Dermis blood vessel endothelial cell (primary cell): ENCODE measurements at regions not wholly inside any gene's neighbourhood (a gene's known extent, or its start where the extent isn't known, plus 50 kb on each side); places are given as distances from the start of the nearest gene placed in this dataset.
A peak's percentile ranks its signal among the peaks of the same experiment; 100 is the strongest.

Experiments
- DNase-seq: peaks from one replicate; pipeline ENCODE4 v3.0.0; 2010

DNA sequence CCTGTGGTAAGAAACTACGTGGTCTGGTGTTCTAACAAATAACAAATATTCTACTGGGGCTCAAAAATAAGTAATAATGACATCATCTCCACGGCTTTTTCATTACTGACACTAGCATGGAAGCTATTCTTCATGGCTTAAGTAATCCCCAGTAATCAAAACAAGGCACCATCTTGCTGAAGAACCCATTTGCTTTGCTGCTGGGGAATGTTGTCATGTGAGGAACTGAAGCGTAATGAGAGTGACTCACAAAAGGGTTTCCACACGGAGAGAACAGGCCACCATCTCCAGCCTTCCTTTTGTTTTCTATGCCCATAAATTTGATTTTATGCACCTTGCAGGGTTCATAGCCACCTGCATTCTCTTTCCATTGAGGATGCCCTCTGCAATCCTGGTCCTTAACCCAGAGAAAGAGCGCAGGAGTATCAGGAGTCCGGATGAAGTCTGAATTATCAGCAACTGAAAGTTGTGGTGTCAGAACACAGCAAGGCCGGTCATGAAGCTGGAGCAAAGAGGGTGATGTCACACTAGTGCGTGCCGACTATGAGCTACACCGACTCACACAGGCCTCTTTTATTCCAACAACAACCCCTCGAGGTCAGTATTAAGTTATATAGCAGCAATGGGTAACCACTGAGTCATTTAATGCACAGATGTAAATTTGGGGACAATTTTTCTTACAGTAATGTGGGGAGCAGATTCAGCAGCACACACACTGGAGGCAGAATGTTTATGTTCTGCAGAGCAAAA is 173.7 kb upstream of the SSTR4 start:
- peak; percentile 78 for DNase-seq

DNA sequence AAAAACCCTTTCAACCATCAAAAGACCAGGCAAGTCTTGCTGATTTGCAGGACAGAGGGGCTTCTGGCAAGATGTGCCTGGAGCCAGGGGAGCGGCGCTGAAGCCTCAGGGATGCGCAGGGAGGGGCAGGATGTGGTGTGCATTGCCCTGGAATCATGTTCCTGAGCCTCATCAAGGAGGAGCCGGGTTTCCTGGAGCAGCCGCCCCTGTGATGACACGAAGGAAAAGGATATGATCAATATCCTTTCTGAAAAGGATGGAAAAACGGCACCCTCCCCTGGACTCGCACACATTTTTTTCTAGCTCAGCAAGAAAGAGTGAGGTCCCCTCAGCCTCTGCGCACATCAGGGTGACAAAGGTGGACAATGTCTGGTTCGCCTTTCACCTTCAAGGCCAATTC is 173.1 kb upstream of the SSTR4 start:
- DNase-seq: peak; percentile 85

- peak; percentile 64 for DNase-seq
These were observed 172.4 kb upstream of the SSTR4 start for GRCh38 chr20:22862671-22863230.

GRCh38 chr20:22863826-22864225 is 171.3 kb upstream of the SSTR4 start:
- no peak for DNase-seq

DNA sequence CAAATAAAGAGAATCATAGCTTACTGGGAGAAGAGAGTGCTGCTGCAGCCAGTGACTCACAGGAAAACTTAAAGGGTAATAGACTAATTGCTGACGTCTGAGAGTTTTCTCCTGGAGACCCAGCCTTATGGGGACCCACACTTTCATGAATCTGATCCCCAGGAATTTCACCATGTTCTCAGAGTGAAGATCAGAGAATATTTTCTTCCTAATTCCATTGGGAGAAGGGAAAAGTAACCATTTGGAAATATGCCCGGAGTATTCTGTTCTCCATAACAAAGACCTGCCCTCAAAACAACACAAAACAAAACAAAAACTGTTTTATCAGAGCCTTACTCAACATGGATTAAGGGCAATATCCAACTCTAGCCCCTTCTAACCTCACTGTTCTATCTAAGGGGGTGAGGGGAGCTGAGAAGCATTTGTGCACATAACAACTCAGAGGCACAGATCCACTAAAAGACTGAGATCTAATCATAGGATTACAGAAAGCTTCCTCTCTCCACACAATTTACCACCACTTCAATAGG is 168.2 kb upstream of the SSTR4 start:
- DNase-seq: peak; percentile 66

GRCh38 chr20:22878166-22878565 is 156.9 kb upstream of the SSTR4 start:
- DNase-seq: no peak

DNA sequence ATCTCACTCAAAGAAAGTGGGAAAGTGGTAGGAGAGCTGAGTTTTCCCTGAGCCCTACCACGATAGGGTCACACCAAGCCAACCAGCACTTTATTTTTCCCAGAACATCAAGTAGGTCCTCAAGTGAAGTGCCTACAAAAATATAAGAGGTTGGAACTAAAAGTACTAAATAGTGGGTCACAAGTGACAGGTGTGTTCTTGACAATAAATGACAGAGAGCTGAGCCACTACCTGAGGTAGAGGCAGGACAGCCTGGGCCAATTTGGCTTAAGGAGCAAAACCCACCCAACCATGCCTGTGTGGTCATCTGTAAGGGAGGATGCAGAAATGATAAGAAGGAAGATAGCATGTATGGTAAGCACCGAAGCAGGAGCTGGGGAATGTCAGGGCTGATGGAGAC is 154.8 kb upstream of the SSTR4 start:
- DNase-seq: no peak

- DNase-seq: no peak
These were observed 147.3 kb upstream of the SSTR4 start for GRCh38 chr20:22887796-22888195.

GRCh38 chr20:22890594-22891300 is 144.4 kb upstream of the SSTR4 start:
- DNase-seq: no peak

DNA sequence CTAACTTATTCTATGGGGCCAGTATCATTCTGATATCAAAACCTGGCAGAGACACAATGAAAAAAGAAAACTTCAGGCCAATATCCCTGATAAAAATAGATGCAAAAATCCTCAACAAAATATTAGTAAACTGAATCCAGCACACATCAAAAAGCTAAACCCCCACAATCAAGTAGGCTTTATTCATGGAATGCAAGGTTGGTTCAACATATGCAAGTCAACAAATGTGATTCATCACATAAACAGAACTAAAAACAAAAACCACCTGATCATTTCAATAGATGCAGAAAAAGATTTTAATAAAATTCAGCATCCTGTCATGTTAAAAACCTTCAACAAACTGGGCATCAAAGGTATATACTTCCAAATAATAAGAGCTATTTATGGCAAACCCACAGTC is 133.9 kb upstream of the SSTR4 start:
- no peak for DNase-seq

DNA sequence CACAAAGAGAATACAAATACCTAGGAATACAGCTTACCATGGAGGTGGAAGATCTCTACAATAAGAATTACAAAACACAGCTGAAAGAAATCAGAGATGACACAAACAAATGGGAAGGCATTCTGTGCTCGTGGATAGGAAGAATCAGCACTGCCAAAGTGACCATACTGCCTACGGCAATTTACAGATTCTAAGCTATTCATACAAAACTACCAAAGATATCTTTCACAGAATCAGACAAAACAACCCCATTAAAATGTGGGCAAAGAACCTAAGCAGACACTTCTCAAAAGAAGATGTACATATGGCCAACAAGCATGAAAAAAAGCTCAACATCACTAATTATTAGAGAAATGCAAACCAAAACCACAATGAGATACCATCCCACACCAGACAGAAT is 133.2 kb upstream of the SSTR4 start:
- DNase-seq: no peak

- DNase-seq: no peak
These were observed 130.7 kb upstream of the SSTR4 start for GRCh38 chr20:22904386-22904785.

DNA sequence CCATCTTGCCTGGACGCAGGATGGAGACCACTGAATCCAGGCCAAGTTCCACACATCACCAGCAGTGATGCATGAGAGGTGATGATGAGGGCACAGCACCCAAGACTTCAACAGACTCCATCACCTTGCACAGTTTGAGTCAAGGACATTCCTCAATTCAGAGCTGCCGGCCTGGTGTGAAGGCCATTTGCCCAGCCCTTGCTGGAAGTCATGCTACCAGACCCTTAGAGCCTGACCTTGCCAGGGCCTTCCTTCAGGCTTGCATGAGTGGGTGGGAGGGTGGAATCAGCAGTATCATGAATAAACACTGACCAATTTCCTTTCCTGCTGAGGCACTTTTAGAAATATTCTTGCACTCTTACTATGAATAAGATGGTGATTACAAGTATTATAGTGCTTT is 130.2 kb upstream of the SSTR4 start:
- no peak for DNase-seq

GRCh38 chr20:22905658-22906057 is 129.5 kb upstream of the SSTR4 start:
- no peak for DNase-seq

DNA sequence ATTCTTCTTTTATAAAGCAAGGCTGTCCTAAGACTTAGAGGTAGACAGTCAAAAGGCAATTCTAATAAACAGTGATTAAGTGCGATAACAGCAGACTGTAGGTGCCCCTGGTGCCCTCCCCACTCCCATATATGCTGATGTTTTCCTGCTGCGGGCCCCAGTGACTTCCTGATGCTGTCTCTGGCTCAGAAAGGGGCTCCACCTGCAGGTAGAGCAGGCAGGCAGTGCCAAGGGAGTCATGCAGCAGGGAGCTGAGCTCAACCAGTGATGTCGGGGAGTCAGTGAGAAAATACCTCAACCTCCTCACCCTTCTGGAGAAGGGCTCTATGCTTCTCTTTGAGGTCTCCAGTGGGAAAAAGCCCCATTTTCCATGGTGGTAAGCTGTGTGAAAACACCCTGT is 126.7 kb upstream of the SSTR4 start:
- peak; percentile 6 for DNase-seq

- no peak for DNase-seq
These were observed 126.2 kb upstream of the SSTR4 start for GRCh38 chr20:22908944-22909343.

GRCh38 chr20:22909436-22909835 is 125.7 kb upstream of the SSTR4 start:
- DNase-seq: no peak

- DNase-seq: no peak
These were observed 124.7 kb upstream of the SSTR4 start for GRCh38 chr20:22910287-22910852.

DNA sequence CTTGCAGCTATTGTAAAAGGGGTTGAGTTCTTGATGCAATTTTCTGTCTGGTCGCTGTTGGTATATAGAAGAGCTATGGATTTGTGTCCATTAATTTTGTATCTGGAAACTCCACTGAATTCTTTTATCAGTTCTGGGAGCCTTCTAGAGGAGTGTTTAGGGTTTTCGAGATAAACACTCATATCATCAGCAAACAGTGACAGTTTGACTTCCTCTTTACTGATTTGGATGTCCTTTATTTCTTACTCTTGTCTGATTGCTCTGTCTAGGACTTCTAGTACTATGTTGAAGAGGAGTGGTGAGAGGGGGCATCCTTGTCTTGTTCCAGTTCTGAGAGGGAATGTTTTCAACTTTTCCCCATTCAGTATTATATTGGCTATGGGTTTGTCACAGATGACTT is 120.8 kb upstream of the SSTR4 start:
- DNase-seq: no peak

- no peak for DNase-seq
These were observed 119.6 kb upstream of the SSTR4 start for GRCh38 chr20:22915512-22915911.

GRCh38 chr20:22916021-22916842 is 118.9 kb upstream of the SSTR4 start:
- DNase-seq: no peak

DNA sequence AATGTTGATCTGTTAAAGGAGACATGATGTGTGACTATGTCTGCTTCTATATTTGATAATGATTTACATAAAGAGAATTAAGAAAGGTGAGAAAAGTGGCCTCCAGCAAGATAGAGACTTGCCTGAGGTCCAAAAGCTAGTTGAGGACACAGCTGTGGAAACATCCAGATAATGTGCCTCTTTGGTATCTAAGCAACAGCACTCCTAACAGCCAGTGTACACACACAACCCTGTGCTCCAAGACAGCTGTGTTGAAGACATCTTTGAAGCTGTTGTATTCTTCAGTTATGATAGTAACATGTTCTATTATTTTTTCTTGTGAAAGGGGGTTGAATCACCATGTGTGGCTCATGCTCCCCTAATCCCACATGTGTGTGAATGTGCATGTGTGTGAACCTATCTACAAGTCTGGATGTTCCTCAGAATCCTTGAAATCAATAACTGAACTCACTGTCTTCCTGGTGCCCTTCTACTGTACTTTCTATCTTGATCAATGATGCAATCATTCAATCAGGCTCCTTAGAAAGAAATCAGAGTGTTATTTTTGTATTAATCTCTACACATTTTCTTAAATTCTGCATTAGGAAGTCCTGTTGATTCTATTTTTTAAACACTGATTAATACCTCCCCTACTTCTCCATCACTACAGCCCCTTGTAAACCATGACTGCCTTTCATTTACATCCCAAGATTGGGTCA is 116.7 kb upstream of the SSTR4 start:
- no peak for DNase-seq
